HEK293 (cell line): ENCODE measurements at regions not wholly inside any gene's neighbourhood (a gene's known extent, or its start where the extent isn't known, plus 50 kb on each side); places are given as distances from the start of the nearest gene placed in this dataset.

Experiments
- CTCF ChIA-PET: fragments of 350-600 bp; formaldehyde crosslinking; extraction: SDS; loops from one replicate; lab custom pipeline; 2021; ENCODE audit warnings: antibody characterized with exemption; lab: Yijun Ruan, JAX
- POLR2A ChIA-PET: fragments of 300-600 bp; formaldehyde crosslinking; extraction: SDS; loops from one replicate; lab custom pipeline; 2020; ENCODE audit warnings: antibody characterized with exemption, inconsistent platforms; lab: Yijun Ruan, JAX
- H3K27ac ChIP-seq: fragments of 200-500 bp; sonication (Bioruptor generic); 2 replicates; pipeline ENCODE4 v1.5.1; 2014; ENCODE audit warnings: low read depth, low read length, control low read depth, inconsistent platforms; ENCODE audit errors: extremely low read depth
- H3K36me3 ChIP-seq, 2 experiments: fragments of 200-500 bp in 1 of 2; sonication (Bioruptor generic) in 1 of 2; 1 replicate in 1 of 2; 2 replicates in 1 of 2; pipeline ENCODE4 v1.5.1; 2014 to 2017; ENCODE audit warnings: inconsistent platforms in 2 of 2, low read length in 2 of 2; ENCODE audit not compliant: control insufficient read depth in 2 of 2, insufficient read depth in 1 of 2
- H3K4me1 ChIP-seq: fragments of 200-500 bp; sonication (Bioruptor generic); 2 replicates; pipeline ENCODE4 v1.5.1; 2014; ENCODE audit warnings: mild to moderate bottlenecking, low read length, inconsistent platforms; ENCODE audit not compliant: control insufficient read depth, insufficient read depth
- H3K4me3 ChIP-seq: 2 replicates; pipeline ENCODE4 v1.5.1; 2011; ENCODE audit warnings: low read depth, mild to moderate bottlenecking, control low read depth, low read length, moderate library complexity
- H3K9me3 ChIP-seq: fragments of 200-500 bp; sonication (Bioruptor generic); 2 replicates; pipeline ENCODE4 v1.5.1; 2014; ENCODE audit warnings: low read depth, low read length, inconsistent platforms; ENCODE audit not compliant: control insufficient read depth, insufficient read depth
- BCL11B ChIP-seq: fragments of 450-650 bp; formaldehyde crosslinking; IDR thresholded peaks from 2 replicates; pipeline ENCODE4 v1.5.1; 2016; ENCODE audit warnings: low read depth, missing biosample characterization, missing genetic modification characterization
- HOXD13 ChIP-seq: sonication (generic); formaldehyde crosslinking; IDR thresholded peaks from 2 replicates; pipeline ENCODE4 v1.8.0; 2022; ENCODE audit warnings: missing genetic modification reagents, borderline replicate concordance
- SCRT2 ChIP-seq: fragments of 450-650 bp; formaldehyde crosslinking; IDR thresholded peaks from 2 replicates; pipeline ENCODE4 v1.5.1; 2016; ENCODE audit warnings: missing biosample characterization, missing genetic modification characterization
- ZNF140 ChIP-seq: fragments of 450-650 bp; formaldehyde crosslinking; IDR thresholded peaks from 2 replicates; pipeline ENCODE4 v1.5.1; 2016; ENCODE audit warnings: missing biosample characterization, missing genetic modification characterization
- ZNF175 ChIP-seq: fragments of 450-650 bp; formaldehyde crosslinking; IDR thresholded peaks from 2 replicates; pipeline ENCODE4 v1.5.1; 2016; ENCODE audit warnings: missing biosample characterization, missing genetic modification characterization
- ZNF311 ChIP-seq: fragments of 450-650 bp; formaldehyde crosslinking; IDR thresholded peaks from 2 replicates; pipeline ENCODE4 v1.5.1; 2017; ENCODE audit warnings: missing biosample characterization, missing genetic modification characterization, borderline replicate concordance
- ZNF394 ChIP-seq: fragments of 450-650 bp; formaldehyde crosslinking; IDR thresholded peaks from 2 replicates; pipeline ENCODE4 v1.5.1; 2016; ENCODE audit warnings: missing biosample characterization, missing genetic modification characterization, mild to moderate bottlenecking, moderate library complexity, borderline replicate concordance
- ZNF501 ChIP-seq: fragments of 450-650 bp; formaldehyde crosslinking; IDR thresholded peaks from 2 replicates; pipeline ENCODE4 v1.5.1; 2016; ENCODE audit warnings: missing biosample characterization, missing genetic modification characterization
- ZNF76 ChIP-seq: fragments of 450-650 bp; formaldehyde crosslinking; IDR thresholded peaks from 2 replicates; pipeline ENCODE4; 2016; ENCODE audit warnings: low read depth, missing biosample characterization, missing genetic modification characterization, borderline replicate concordance
- ZNF792 ChIP-seq: fragments of 450-650 bp; formaldehyde crosslinking; IDR thresholded peaks from 2 replicates; pipeline ENCODE4 v1.5.1; 2016; ENCODE audit warnings: missing biosample characterization, missing genetic modification characterization
- ZNF837 ChIP-seq: fragments of 450-650 bp; formaldehyde crosslinking; IDR thresholded peaks from 2 replicates; pipeline ENCODE4 v1.5.1; 2016; ENCODE audit warnings: missing biosample characterization, missing genetic modification characterization
- ZSCAN16 ChIP-seq: fragments of 450-650 bp; formaldehyde crosslinking; IDR thresholded peaks from 2 replicates; pipeline ENCODE4 v1.5.1; 2016; ENCODE audit warnings: missing biosample characterization, missing genetic modification characterization
- TF ChIP-seq, protein P1 (sequence below): fragments of 450-650 bp; formaldehyde crosslinking; IDR thresholded peaks from 2 replicates; pipeline ENCODE4 v1.5.1; 2017; ENCODE audit warnings: missing biosample characterization, missing genetic modification characterization
- TF ChIP-seq, protein P2 (sequence below): fragments of 450-650 bp; formaldehyde crosslinking; IDR thresholded peaks from 2 replicates; pipeline ENCODE4 v1.5.1; 2016; ENCODE audit warnings: missing biosample characterization, missing genetic modification characterization
- TF ChIP-seq, protein P3 (sequence below): fragments of 450-650 bp; formaldehyde crosslinking; IDR thresholded peaks from 2 replicates; pipeline ENCODE4 v1.5.1; 2017; ENCODE audit warnings: missing biosample characterization, missing genetic modification characterization
- TF ChIP-seq, protein P4 (sequence below): IDR thresholded peaks from 2 replicates; pipeline ENCODE4 v1.6.1; 2011; ENCODE audit warnings: mild to moderate bottlenecking, low read depth, low read length, borderline replicate concordance
- TF ChIP-seq, protein P5 (sequence below): fragments of 450-650 bp; formaldehyde crosslinking; IDR thresholded peaks from 2 replicates; pipeline ENCODE4 v1.5.1; 2016; ENCODE audit warnings: missing biosample characterization, missing genetic modification characterization, low read depth
- TF ChIP-seq, protein P6 (sequence below): fragments of 450-650 bp; formaldehyde crosslinking; IDR thresholded peaks from 2 replicates; pipeline ENCODE4 v1.5.1; 2016; ENCODE audit warnings: missing biosample characterization, missing genetic modification characterization

DNA sequence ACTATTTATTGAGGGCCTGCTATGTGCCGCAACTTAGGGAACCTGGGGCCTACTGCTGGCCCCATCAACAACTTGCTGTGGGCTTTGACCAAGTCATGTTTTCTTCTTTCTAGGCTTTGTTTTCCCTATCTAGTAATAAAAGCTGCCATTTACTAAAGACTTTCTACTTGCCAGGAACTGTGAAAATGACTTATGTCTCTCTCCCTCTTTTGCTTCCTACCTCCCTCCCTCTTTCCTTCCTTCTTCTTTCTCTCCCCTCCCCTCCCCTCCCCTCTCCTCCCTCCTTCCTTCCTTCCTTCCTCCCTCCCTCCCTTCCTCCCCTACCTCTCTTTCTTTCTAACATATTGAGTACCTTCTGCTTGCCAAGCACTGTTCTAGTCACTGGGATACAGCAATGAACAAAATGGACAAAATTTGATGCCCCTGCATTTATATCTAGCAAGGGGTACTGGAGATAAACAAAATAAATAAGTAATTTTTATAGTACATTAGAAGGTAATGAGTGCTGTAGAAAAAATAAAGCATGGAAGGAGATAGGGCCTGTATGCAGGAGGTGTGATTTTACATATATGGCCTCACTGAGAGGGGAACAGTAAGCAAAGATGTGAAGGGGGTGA, 170.3 kb upstream of the USP24 start:
- Histone ChIP-seq H3K4me1 (no peaks in the 10 kb centered on the region), H3K27ac (no peak overlapping the region), H3K36me3 (no peaks in the 10 kb centered on the region), H3K4me3 (no peak overlapping the region), H3K9me3 (no peaks in the 10 kb centered on the region)
- ChIA-PET POLR2A (no interaction called here), CTCF (interaction anchor here (2.2 to 4.3 kb wide), 2 partner anchors 9 to 10 kb away, joined by 11 to 13 read pairs; no protein-coding TSS in a partner anchor)
- TF ChIP-seq ZNF311 (tag by site-specific recombination) (no peak), SCRT2 (tag by site-specific recombination) (no peak), ZNF501 (tag by site-specific recombination) (no peak), HOXD13 (CRISPR knock-in tag) (no peak), ZNF837 (tag by site-specific recombination) (no peak), ZNF394 (tag by site-specific recombination) (no peak), ZNF76 (tag by site-specific recombination) (no peak), ZSCAN16 (tag by site-specific recombination) (no peak), ZNF140 (tag by site-specific recombination) (no peak)
- TF ChIP-seq, protein P1, sequence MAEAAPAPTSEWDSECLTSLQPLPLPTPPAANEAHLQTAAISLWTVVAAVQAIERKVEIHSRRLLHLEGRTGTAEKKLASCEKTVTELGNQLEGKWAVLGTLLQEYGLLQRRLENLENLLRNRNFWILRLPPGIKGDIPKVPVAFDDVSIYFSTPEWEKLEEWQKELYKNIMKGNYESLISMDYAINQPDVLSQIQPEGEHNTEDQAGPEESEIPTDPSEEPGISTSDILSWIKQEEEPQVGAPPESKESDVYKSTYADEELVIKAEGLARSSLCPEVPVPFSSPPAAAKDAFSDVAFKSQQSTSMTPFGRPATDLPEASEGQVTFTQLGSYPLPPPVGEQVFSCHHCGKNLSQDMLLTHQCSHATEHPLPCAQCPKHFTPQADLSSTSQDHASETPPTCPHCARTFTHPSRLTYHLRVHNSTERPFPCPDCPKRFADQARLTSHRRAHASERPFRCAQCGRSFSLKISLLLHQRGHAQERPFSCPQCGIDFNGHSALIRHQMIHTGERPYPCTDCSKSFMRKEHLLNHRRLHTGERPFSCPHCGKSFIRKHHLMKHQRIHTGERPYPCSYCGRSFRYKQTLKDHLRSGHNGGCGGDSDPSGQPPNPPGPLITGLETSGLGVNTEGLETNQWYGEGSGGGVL: no peak
- TF ChIP-seq, protein P2, sequence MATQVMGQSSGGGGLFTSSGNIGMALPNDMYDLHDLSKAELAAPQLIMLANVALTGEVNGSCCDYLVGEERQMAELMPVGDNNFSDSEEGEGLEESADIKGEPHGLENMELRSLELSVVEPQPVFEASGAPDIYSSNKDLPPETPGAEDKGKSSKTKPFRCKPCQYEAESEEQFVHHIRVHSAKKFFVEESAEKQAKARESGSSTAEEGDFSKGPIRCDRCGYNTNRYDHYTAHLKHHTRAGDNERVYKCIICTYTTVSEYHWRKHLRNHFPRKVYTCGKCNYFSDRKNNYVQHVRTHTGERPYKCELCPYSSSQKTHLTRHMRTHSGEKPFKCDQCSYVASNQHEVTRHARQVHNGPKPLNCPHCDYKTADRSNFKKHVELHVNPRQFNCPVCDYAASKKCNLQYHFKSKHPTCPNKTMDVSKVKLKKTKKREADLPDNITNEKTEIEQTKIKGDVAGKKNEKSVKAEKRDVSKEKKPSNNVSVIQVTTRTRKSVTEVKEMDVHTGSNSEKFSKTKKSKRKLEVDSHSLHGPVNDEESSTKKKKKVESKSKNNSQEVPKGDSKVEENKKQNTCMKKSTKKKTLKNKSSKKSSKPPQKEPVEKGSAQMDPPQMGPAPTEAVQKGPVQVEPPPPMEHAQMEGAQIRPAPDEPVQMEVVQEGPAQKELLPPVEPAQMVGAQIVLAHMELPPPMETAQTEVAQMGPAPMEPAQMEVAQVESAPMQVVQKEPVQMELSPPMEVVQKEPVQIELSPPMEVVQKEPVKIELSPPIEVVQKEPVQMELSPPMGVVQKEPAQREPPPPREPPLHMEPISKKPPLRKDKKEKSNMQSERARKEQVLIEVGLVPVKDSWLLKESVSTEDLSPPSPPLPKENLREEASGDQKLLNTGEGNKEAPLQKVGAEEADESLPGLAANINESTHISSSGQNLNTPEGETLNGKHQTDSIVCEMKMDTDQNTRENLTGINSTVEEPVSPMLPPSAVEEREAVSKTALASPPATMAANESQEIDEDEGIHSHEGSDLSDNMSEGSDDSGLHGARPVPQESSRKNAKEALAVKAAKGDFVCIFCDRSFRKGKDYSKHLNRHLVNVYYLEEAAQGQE: no peak
- TF ChIP-seq, protein P3, sequence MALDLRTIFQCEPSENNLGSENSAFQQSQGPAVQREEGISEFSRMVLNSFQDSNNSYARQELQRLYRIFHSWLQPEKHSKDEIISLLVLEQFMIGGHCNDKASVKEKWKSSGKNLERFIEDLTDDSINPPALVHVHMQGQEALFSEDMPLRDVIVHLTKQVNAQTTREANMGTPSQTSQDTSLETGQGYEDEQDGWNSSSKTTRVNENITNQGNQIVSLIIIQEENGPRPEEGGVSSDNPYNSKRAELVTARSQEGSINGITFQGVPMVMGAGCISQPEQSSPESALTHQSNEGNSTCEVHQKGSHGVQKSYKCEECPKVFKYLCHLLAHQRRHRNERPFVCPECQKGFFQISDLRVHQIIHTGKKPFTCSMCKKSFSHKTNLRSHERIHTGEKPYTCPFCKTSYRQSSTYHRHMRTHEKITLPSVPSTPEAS (tag by site-specific recombination): no peak
- TF ChIP-seq, protein P4, sequence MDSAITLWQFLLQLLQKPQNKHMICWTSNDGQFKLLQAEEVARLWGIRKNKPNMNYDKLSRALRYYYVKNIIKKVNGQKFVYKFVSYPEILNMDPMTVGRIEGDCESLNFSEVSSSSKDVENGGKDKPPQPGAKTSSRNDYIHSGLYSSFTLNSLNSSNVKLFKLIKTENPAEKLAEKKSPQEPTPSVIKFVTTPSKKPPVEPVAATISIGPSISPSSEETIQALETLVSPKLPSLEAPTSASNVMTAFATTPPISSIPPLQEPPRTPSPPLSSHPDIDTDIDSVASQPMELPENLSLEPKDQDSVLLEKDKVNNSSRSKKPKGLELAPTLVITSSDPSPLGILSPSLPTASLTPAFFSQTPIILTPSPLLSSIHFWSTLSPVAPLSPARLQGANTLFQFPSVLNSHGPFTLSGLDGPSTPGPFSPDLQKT: no peak
- TF ChIP-seq, protein P5, sequence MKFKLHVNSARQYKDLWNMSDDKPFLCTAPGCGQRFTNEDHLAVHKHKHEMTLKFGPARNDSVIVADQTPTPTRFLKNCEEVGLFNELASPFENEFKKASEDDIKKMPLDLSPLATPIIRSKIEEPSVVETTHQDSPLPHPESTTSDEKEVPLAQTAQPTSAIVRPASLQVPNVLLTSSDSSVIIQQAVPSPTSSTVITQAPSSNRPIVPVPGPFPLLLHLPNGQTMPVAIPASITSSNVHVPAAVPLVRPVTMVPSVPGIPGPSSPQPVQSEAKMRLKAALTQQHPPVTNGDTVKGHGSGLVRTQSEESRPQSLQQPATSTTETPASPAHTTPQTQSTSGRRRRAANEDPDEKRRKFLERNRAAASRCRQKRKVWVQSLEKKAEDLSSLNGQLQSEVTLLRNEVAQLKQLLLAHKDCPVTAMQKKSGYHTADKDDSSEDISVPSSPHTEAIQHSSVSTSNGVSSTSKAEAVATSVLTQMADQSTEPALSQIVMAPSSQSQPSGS (tag by site-specific recombination): no peak

DNA sequence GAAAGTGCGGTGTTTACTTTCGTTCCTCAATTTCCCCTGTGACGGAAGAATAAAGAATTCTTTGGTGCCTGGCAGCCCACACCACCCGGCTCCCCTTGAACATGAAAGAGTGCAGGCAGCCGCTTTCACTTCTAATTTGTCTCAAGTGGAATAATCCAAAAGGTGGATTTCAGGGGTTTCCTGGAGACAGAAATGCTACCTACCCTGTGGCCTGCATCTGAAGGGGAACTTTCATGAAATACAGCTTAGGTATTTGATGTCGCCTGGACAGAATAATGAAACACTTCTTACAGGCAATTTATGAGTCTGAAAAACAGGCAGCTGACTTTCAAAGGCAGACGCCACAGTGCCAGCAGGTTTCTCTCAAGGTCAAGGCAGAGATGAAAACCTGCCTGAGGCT, 169.5 kb upstream of the USP24 start:
- POLR2A ChIA-PET: no interaction called here
- CTCF ChIA-PET: interaction anchor here (0.6 to 2.2 kb wide), 2 partner anchors 9 to 188 kb away, joined by 3 to 11 read pairs; no protein-coding TSS in a partner anchor
- TF ChIP-seq BCL11B (tag by site-specific recombination) (no peak), ZNF792 (no peak), ZNF175 (no peak)
- TF ChIP-seq, protein P6, sequence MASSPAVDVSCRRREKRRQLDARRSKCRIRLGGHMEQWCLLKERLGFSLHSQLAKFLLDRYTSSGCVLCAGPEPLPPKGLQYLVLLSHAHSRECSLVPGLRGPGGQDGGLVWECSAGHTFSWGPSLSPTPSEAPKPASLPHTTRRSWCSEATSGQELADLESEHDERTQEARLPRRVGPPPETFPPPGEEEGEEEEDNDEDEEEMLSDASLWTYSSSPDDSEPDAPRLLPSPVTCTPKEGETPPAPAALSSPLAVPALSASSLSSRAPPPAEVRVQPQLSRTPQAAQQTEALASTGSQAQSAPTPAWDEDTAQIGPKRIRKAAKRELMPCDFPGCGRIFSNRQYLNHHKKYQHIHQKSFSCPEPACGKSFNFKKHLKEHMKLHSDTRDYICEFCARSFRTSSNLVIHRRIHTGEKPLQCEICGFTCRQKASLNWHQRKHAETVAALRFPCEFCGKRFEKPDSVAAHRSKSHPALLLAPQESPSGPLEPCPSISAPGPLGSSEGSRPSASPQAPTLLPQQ: no peak
- H3K27ac ChIP-seq: no peak overlapping the region
- no peaks in the 10 kb centered on the region for H3K4me1 ChIP-seq
- no peak overlapping the region for H3K4me3 ChIP-seq
- H3K9me3 ChIP-seq: no peaks in the 10 kb centered on the region
- H3K36me3 ChIP-seq: no peaks in the 10 kb centered on the region
